CD8-positive, alpha-beta memory T cell (primary cell): ENCODE measurements at regions not wholly inside any gene's neighbourhood (a gene's known extent, or its start where the extent isn't known, plus 50 kb on each side); places are given as distances from the start of the nearest gene placed in this dataset.
"Not testable (repeated sequence)": the region's sequence is repeated elsewhere in the genome, so short reads cannot be mapped to it uniquely, and the experiment has no call there.

Experiments used
- CTCF ChIA-PET: fragments of 350-600 bp; sonication (Branson Sonifier 250); formaldehyde crosslinking; loops from one replicate; lab custom pipeline; 2021; ENCODE audit warnings: antibody characterized with exemption; lab: Charles Lee
- POLR2A ChIA-PET: fragments of 350-600 bp; sonication (Branson Sonifier 250); formaldehyde crosslinking; loops from one replicate; lab custom pipeline; 2021; ENCODE audit warnings: antibody characterized with exemption; lab: Charles Lee
- DNase-seq, 5 donors: peaks; one replicate each; pipeline versions ENCODE4 v3.0.0 to v3.0.0-alpha.2; 2020 to 2022; ENCODE audit warnings: mixed read lengths in 1 of 5
- H3K27ac ChIP-seq: one replicate; pipeline ENCODE4 v1.7.0; 2013; ENCODE audit warnings: low read depth, mild to moderate bottlenecking, low read length, moderate library complexity
- H3K27me3 ChIP-seq: 2 replicates; pipeline ENCODE4 v1.7.0; 2013; ENCODE audit warnings: low read length, mild to moderate bottlenecking; ENCODE audit not compliant: insufficient read depth, poor library complexity, severe bottlenecking
- H3K36me3 ChIP-seq: 2 replicates; pipeline ENCODE4 v1.7.0; 2013; ENCODE audit warnings: mild to moderate bottlenecking, low read length, moderate library complexity; ENCODE audit not compliant: insufficient read depth
- H3K4me1 ChIP-seq: 2 replicates; pipeline ENCODE4 v1.7.0; 2013; ENCODE audit warnings: mild to moderate bottlenecking, low read length, moderate library complexity; ENCODE audit not compliant: insufficient read depth
- H3K4me3 ChIP-seq: 2 replicates; pipeline ENCODE4 v1.7.0; 2013; ENCODE audit warnings: mild to moderate bottlenecking, low read length
- H3K9me3 ChIP-seq: 2 replicates; pipeline ENCODE4 v1.7.0; 2013; ENCODE audit warnings: mild to moderate bottlenecking, low read length
- H3K27ac Mint-ChIP-seq, 8 donors: one replicate each; pipeline ENCODE4 v1.8.0; 2020 to 2021; ENCODE audit warnings: mixed read lengths in 8 of 8, mild to moderate bottlenecking in 6 of 8, inconsistent platforms in 3 of 8, moderate library complexity in 3 of 8
- H3K27me3 Mint-ChIP-seq, 2 donors: one replicate each; pipeline ENCODE4 v1.8.0; 2020 to 2021; ENCODE audit warnings: mixed read lengths in 2 of 2, mild to moderate bottlenecking in 1 of 2, moderate library complexity in 1 of 2
- H3K36me3 Mint-ChIP-seq, 3 donors: one replicate each; pipeline ENCODE4 v1.8.0; 2020 to 2021; ENCODE audit warnings: mixed read lengths in 3 of 3, inconsistent platforms in 1 of 3, mild to moderate bottlenecking in 1 of 3
- H3K4me1 Mint-ChIP-seq, 3 donors: one replicate each; pipeline ENCODE4 v1.8.0; 2020 to 2021; ENCODE audit warnings: mixed read lengths in 3 of 3, inconsistent platforms in 1 of 3, mild to moderate bottlenecking in 1 of 3
- H3K4me3 Mint-ChIP-seq, 7 donors: one replicate each; pipeline ENCODE4 v1.8.0; 2020 to 2021; ENCODE audit warnings: mixed read lengths in 7 of 7, mild to moderate bottlenecking in 6 of 7, moderate library complexity in 4 of 7, inconsistent platforms in 2 of 7
- H3K9me3 Mint-ChIP-seq, 5 donors: one replicate each; pipeline ENCODE4 v1.8.0; 2020 to 2022; ENCODE audit warnings: mixed read lengths in 5 of 5, mild to moderate bottlenecking in 3 of 5, moderate library complexity in 2 of 5, inconsistent platforms in 1 of 5

- H3K4me3 Mint-ChIP-seq = no peak overlapping the region
- no peaks in the 10 kb centered on the region for H3K36me3 Mint-ChIP-seq
- ChIA-PET CTCF (no interaction called here), POLR2A (no interaction called here)
- no peak overlapping the region for H3K27ac Mint-ChIP-seq
- Histone ChIP-seq H3K9me3 (no peaks in the 10 kb centered on the region), H3K27me3 (no peaks in the 10 kb centered on the region), H3K27ac (no peak overlapping the region), H3K4me3 (no peak overlapping the region), H3K4me1 (no peaks in the 10 kb centered on the region), H3K36me3 (no peaks in the 10 kb centered on the region)
- H3K4me1 Mint-ChIP-seq = no peaks in the 10 kb centered on the region
- no peak for DNase-seq
- no peaks in the 10 kb centered on the region for H3K27me3 Mint-ChIP-seq
- peaks cover 0 to 12% (median 8%) of the 10 kb centered on the region in 5 donors for H3K9me3 Mint-ChIP-seq
These were observed 350.9 kb upstream of the SPAG17 start for GRCh38 chr1:118535901-118536300.

GRCh38 chr1:118511922-118512321, 326.9 kb upstream of the SPAG17 start:
- H3K4me1 ChIP-seq, H3K36me3 ChIP-seq, POLR2A ChIA-PET, H3K4me3 Mint-ChIP-seq, H3K4me1 Mint-ChIP-seq, DNase-seq, H3K27ac Mint-ChIP-seq, H3K27me3 ChIP-seq, CTCF ChIA-PET, H3K4me3 ChIP-seq, H3K27ac ChIP-seq, H3K9me3 ChIP-seq, H3K27me3 Mint-ChIP-seq, H3K36me3 Mint-ChIP-seq: not testable (repeated sequence)
- H3K9me3 Mint-ChIP-seq = peaks cover 14 to 32% (median 26%) of the 10 kb centered on the region in 5 donors

- ChIA-PET CTCF (no interaction called here), POLR2A (no interaction called here)
- Histone ChIP-seq H3K36me3 (no peaks in the 10 kb centered on the region), H3K27me3 (no peaks in the 10 kb centered on the region), H3K27ac (no peak overlapping the region), H3K4me1 (no peaks in the 10 kb centered on the region), H3K9me3 (no peaks in the 10 kb centered on the region), H3K4me3 (no peak overlapping the region)
- Mint-ChIP-seq H3K4me3 (no peak overlapping the region), H3K9me3 (peaks cover 0 to 17% (median 4%) of the 10 kb centered on the region in 5 donors), H3K36me3 (peaks cover 0 to 1% (median 0%) of the 10 kb centered on the region in 3 donors), H3K27me3 (no peaks in the 10 kb centered on the region), H3K27ac (no peak overlapping the region), H3K4me1 (no peaks in the 10 kb centered on the region)
- DNase-seq = no peak
These were observed 319.8 kb upstream of the SPAG17 start for GRCh38 chr1:118504867-118505266.

DNA sequence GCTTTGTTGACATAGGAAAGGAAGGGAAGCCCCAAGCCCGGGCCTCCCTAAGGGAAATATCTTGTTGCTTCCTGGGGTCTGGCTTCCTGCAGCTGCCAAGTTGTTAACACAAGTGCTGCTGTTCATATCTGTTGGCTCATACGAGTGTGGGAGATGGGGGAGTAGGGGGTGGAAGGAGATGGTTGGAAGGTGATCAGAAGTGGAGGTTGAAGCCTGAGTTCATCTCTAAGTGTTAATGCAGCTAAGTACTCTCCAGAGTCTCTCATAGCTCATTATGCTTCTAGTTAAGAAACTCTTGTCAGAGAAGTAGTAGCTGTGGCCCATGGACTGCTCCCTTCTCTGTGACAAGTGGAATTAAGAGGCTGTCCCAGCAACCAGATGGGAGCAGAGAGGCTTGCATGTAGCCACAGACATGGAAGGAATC, 319.2 kb upstream of the SPAG17 start:
- H3K4me1 Mint-ChIP-seq = no peaks in the 10 kb centered on the region
- Histone ChIP-seq H3K27me3 (no peaks in the 10 kb centered on the region), H3K4me1 (no peaks in the 10 kb centered on the region), H3K9me3 (no peaks in the 10 kb centered on the region), H3K4me3 (no peak overlapping the region), H3K27ac (no peak overlapping the region), H3K36me3 (no peaks in the 10 kb centered on the region)
- H3K4me3 Mint-ChIP-seq = no peak overlapping the region
- peaks cover 0 to 17% (median 4%) of the 10 kb centered on the region in 5 donors for H3K9me3 Mint-ChIP-seq
- no peaks in the 10 kb centered on the region for H3K27me3 Mint-ChIP-seq
- ChIA-PET POLR2A (no interaction called here), CTCF (no interaction called here)
- H3K36me3 Mint-ChIP-seq = peaks cover 0 to 1% (median 0%) of the 10 kb centered on the region in 3 donors
- no peak overlapping the region for H3K27ac Mint-ChIP-seq
- DNase-seq = no peak

DNA sequence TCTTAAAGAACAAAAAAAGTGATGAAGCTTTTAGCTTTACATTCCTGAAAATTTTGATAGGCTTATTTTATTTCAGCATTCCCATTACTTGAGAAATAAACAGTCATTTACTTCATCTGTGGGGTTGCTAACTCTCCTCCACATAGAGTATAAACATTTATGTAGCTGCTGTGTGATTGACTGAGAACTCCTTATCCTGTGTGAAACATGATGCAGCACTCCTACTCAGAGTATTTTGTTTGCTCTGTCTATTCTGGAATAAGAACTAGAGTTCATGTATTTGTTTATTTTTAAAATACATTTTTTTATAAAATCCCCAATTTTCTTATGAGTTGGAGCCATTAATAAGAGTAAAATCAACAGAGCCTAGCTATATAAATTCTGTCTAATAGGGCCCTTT, 318.7 kb upstream of the SPAG17 start:
- Histone ChIP-seq H3K27me3 (no peaks in the 10 kb centered on the region), H3K9me3 (no peaks in the 10 kb centered on the region), H3K36me3 (no peaks in the 10 kb centered on the region), H3K4me1 (no peaks in the 10 kb centered on the region), H3K4me3 (no peak overlapping the region), H3K27ac (no peak overlapping the region)
- CTCF ChIA-PET = no interaction called here
- Mint-ChIP-seq H3K27ac (no peak overlapping the region), H3K9me3 (peaks cover 0 to 17% (median 2%) of the 10 kb centered on the region in 5 donors), H3K4me3 (no peak overlapping the region), H3K4me1 (no peaks in the 10 kb centered on the region), H3K36me3 (peaks cover 0 to 1% (median 0%) of the 10 kb centered on the region in 3 donors), H3K27me3 (no peaks in the 10 kb centered on the region)
- POLR2A ChIA-PET = no interaction called here
- DNase-seq = no peak

GRCh38 chr1:118494998-118495397, 310.0 kb upstream of the SPAG17 start:
- H3K36me3 ChIP-seq = no peaks in the 10 kb centered on the region
- CTCF ChIA-PET = no interaction called here
- H3K4me1 ChIP-seq = no peaks in the 10 kb centered on the region
- no peak for DNase-seq
- no peaks in the 10 kb centered on the region for H3K9me3 ChIP-seq
- no peak overlapping the region for H3K27ac ChIP-seq
- no peak overlapping the region for H3K4me3 Mint-ChIP-seq
- H3K27ac Mint-ChIP-seq = no peak overlapping the region
- no peaks in the 10 kb centered on the region for H3K4me1 Mint-ChIP-seq
- no peaks in the 10 kb centered on the region for H3K27me3 ChIP-seq
- no peaks in the 10 kb centered on the region for H3K36me3 Mint-ChIP-seq
- H3K4me3 ChIP-seq = no peak overlapping the region
- H3K27me3 Mint-ChIP-seq = no peaks in the 10 kb centered on the region
- H3K9me3 Mint-ChIP-seq = peaks cover 0 to 7% (median 2%) of the 10 kb centered on the region in 5 donors
- POLR2A ChIA-PET = no interaction called here

DNA sequence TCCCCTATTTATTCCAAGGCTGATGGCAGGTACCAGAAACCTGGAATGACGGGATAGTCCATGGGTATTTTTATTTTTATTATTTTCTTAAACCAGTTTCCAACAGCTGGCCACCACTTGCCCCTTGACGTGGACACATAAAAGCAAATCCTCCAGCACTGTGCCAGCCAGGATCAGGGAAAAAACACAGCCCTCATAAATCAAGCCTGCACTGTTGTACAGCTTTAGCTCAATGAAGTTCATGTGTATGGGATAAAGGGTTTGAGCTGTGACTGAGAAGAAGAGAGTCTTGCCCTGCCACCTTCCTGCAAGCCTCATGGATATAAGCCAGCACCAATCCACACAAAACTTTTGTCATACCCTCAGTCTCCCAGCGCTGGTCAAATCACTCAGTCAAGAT, 303.8 kb upstream of the SPAG17 start:
- CTCF ChIA-PET = no interaction called here
- Histone ChIP-seq H3K27ac (no peak overlapping the region), H3K4me1 (no peaks in the 10 kb centered on the region), H3K4me3 (no peak overlapping the region), H3K9me3 (no peaks in the 10 kb centered on the region), H3K36me3 (no peaks in the 10 kb centered on the region), H3K27me3 (no peaks in the 10 kb centered on the region)
- Mint-ChIP-seq H3K4me1 (no peaks in the 10 kb centered on the region), H3K36me3 (no peaks in the 10 kb centered on the region), H3K27me3 (no peaks in the 10 kb centered on the region), H3K4me3 (no peak overlapping the region), H3K9me3 (peaks cover 0 to 12% (median 8%) of the 10 kb centered on the region in 5 donors), H3K27ac (no peak overlapping the region)
- POLR2A ChIA-PET = no interaction called here
- DNase-seq = no peak

GRCh38 chr1:118487932-118488331, 302.9 kb upstream of the SPAG17 start:
- H3K27ac Mint-ChIP-seq = no peak overlapping the region

GRCh38 chr1:118487091-118487490, 302.1 kb upstream of the SPAG17 start:
- ChIA-PET CTCF (no interaction called here), POLR2A (no interaction called here)
- no peaks in the 10 kb centered on the region for H3K36me3 ChIP-seq
- Mint-ChIP-seq H3K4me3 (no peak overlapping the region), H3K36me3 (no peaks in the 10 kb centered on the region), H3K27me3 (no peaks in the 10 kb centered on the region), H3K4me1 (no peaks in the 10 kb centered on the region), H3K9me3 (peaks cover 2 to 16% (median 6%) of the 10 kb centered on the region in 5 donors), H3K27ac (no peak overlapping the region)
- H3K27me3 ChIP-seq = no peaks in the 10 kb centered on the region
- no peaks in the 10 kb centered on the region for H3K9me3 ChIP-seq
- no peak for DNase-seq
- no peak overlapping the region for H3K4me3 ChIP-seq
- H3K4me1 ChIP-seq = no peaks in the 10 kb centered on the region
- no peak overlapping the region for H3K27ac ChIP-seq

More at GRCh38 chr1:118487932-118488331, 302.9 kb upstream of the SPAG17 start:
- peaks cover 2 to 12% (median 8%) of the 10 kb centered on the region in 5 donors for H3K9me3 Mint-ChIP-seq
- H3K4me1 Mint-ChIP-seq = no peaks in the 10 kb centered on the region
- ChIA-PET POLR2A (no interaction called here), CTCF (no interaction called here)
- Histone ChIP-seq H3K4me3 (no peak overlapping the region), H3K27ac (no peak overlapping the region), H3K36me3 (no peaks in the 10 kb centered on the region), H3K9me3 (no peaks in the 10 kb centered on the region), H3K4me1 (no peaks in the 10 kb centered on the region), H3K27me3 (no peaks in the 10 kb centered on the region)
- H3K36me3 Mint-ChIP-seq = no peaks in the 10 kb centered on the region
- no peaks in the 10 kb centered on the region for H3K27me3 Mint-ChIP-seq
- no peak for DNase-seq
- no peak overlapping the region for H3K4me3 Mint-ChIP-seq
